Activated T-helper 1 cell treated with anti-CD3 and anti-CD28 coated beads, Interleukin-12 subunit alpha, Interleukin-12 subunit beta, Interleukin-2, Interleukin-4 antibody, amounts not matched to agents 30 ng/mL and 10 ng/mL and 1 ng/mL, durations not matched to agents 14 hours and 24 hours and 36 hours (primary cell): ENCODE measurements at regions not wholly inside any gene's neighbourhood (a gene's known extent, or its start where the extent isn't known, plus 50 kb on each side); places are given as distances from the start of the nearest gene placed in this dataset.
A peak's percentile ranks its signal among the peaks of the same experiment; 100 is the strongest.

Experiments
- DNase-seq: peaks from one replicate; pipeline ENCODE4 v3.0.0; 2021; ENCODE audit warnings: low spot score
- H3K27ac Mint-ChIP-seq: one replicate; pipeline ENCODE4 v1.8.0; 2021; ENCODE audit warnings: mild to moderate bottlenecking, mixed read lengths
- H3K27me3 Mint-ChIP-seq: one replicate; pipeline ENCODE4 v1.8.0; 2022; ENCODE audit warnings: mild to moderate bottlenecking, moderate library complexity, mixed read lengths; ENCODE audit not compliant: insufficient read depth
- H3K36me3 Mint-ChIP-seq: one replicate; pipeline ENCODE4 v1.8.0; 2021; ENCODE audit warnings: low read depth, mixed read lengths
- H3K4me1 Mint-ChIP-seq: one replicate; pipeline ENCODE4 v1.8.0; 2021; ENCODE audit warnings: low read depth, mixed read lengths
- H3K4me3 Mint-ChIP-seq: one replicate; pipeline ENCODE4 v1.8.0; 2021; ENCODE audit warnings: mild to moderate bottlenecking, moderate library complexity, mixed read lengths
- H3K9me3 Mint-ChIP-seq: one replicate; pipeline ENCODE4 v1.8.0; 2021; ENCODE audit warnings: mixed read lengths
- intact Hi-C: fragments of 100-400 bp; cut with micrococcal nuclease; formaldehyde crosslinking; loops from one replicate; pipeline ENCODE4 v1.15.1; 2024

GRCh38 chr10:4062072-4062471, 277.1 kb upstream of the KLF6 start:
- no peak overlapping the region for H3K27ac Mint-ChIP-seq
- H3K9me3 Mint-ChIP-seq: no peaks in the 10 kb centered on the region
- peaks cover 2% of the 10 kb centered on the region for H3K36me3 Mint-ChIP-seq
- intact Hi-C loops: no loop called here
- DNase-seq: no peak
- no peaks in the 10 kb centered on the region for H3K27me3 Mint-ChIP-seq
- H3K4me1 Mint-ChIP-seq: peaks cover 31% of the 10 kb centered on the region
- no peak overlapping the region for H3K4me3 Mint-ChIP-seq

- intact Hi-C loops: no loop called here
- H3K4me3 Mint-ChIP-seq: no peak overlapping the region
- DNase-seq: no peak
- H3K4me1 Mint-ChIP-seq: peaks cover 31% of the 10 kb centered on the region
- H3K27ac Mint-ChIP-seq: no peak overlapping the region
- no peaks in the 10 kb centered on the region for H3K9me3 Mint-ChIP-seq
- H3K27me3 Mint-ChIP-seq: no peaks in the 10 kb centered on the region
- peaks cover 2% of the 10 kb centered on the region for H3K36me3 Mint-ChIP-seq
Observed at GRCh38 chr10:4061441-4061951, 276.5 kb upstream of the KLF6 start.

- peak; percentile 11 for DNase-seq
Observed at GRCh38 chr10:4059471-4060138, 274.6 kb upstream of the KLF6 start.

GRCh38 chr10:4058514-4059029, 273.6 kb upstream of the KLF6 start:
- no peak overlapping the region for H3K27ac Mint-ChIP-seq
- intact Hi-C loops: no loop called here
- H3K4me3 Mint-ChIP-seq: no peak overlapping the region
- H3K27me3 Mint-ChIP-seq: no peaks in the 10 kb centered on the region
- peaks cover 31% of the 10 kb centered on the region for H3K4me1 Mint-ChIP-seq
- H3K9me3 Mint-ChIP-seq: no peaks in the 10 kb centered on the region
- no peak for DNase-seq
- peaks cover 2% of the 10 kb centered on the region for H3K36me3 Mint-ChIP-seq

More at GRCh38 chr10:4059471-4060138, 274.6 kb upstream of the KLF6 start:
- Mint-ChIP-seq H3K9me3 (no peaks in the 10 kb centered on the region), H3K27me3 (no peaks in the 10 kb centered on the region), H3K4me1 (peaks cover 31% of the 10 kb centered on the region), H3K27ac (peak overlapping the region; percentile 64), H3K4me3 (peak overlapping the region; percentile 20), H3K36me3 (peaks cover 2% of the 10 kb centered on the region)
- intact Hi-C loops: no loop called here

GRCh38 chr10:4057725-4058513, 272.9 kb upstream of the KLF6 start:
- Mint-ChIP-seq H3K36me3 (no peaks in the 10 kb centered on the region), H3K27me3 (no peaks in the 10 kb centered on the region), H3K4me3 (no peak overlapping the region), H3K9me3 (no peaks in the 10 kb centered on the region), H3K27ac (no peak overlapping the region), H3K4me1 (peaks cover 31% of the 10 kb centered on the region)
- DNase-seq: no peak
- intact Hi-C loops: no loop called here

- Mint-ChIP-seq H3K4me1 (peaks cover 29% of the 10 kb centered on the region), H3K27ac (no peak overlapping the region), H3K27me3 (no peaks in the 10 kb centered on the region), H3K36me3 (no peaks in the 10 kb centered on the region), H3K9me3 (no peaks in the 10 kb centered on the region), H3K4me3 (no peak overlapping the region)
- intact Hi-C loops: no loop called here
- no peak for DNase-seq
Observed at GRCh38 chr10:4057021-4057420, 272.0 kb upstream of the KLF6 start.

GRCh38 chr10:4054656-4055435, 269.8 kb upstream of the KLF6 start:
- H3K4me3 Mint-ChIP-seq: no peak overlapping the region
- intact Hi-C loops: no loop called here
- no peak for DNase-seq
- H3K27me3 Mint-ChIP-seq: peaks cover 2% of the 10 kb centered on the region
- no peaks in the 10 kb centered on the region for H3K9me3 Mint-ChIP-seq
- H3K36me3 Mint-ChIP-seq: no peaks in the 10 kb centered on the region
- H3K4me1 Mint-ChIP-seq: peaks cover 11% of the 10 kb centered on the region
- no peak overlapping the region for H3K27ac Mint-ChIP-seq

- Mint-ChIP-seq H3K9me3 (no peaks in the 10 kb centered on the region), H3K27ac (no peak overlapping the region), H3K4me3 (no peak overlapping the region), H3K4me1 (peaks cover 7% of the 10 kb centered on the region), H3K36me3 (no peaks in the 10 kb centered on the region), H3K27me3 (peaks cover 2% of the 10 kb centered on the region)
- no peak for DNase-seq
- intact Hi-C loops: no loop called here
Observed at GRCh38 chr10:4053940-4054339, 268.9 kb upstream of the KLF6 start.

- no peak for DNase-seq
- Mint-ChIP-seq H3K4me1 (no peaks in the 10 kb centered on the region), H3K27ac (no peak overlapping the region), H3K36me3 (no peaks in the 10 kb centered on the region), H3K9me3 (no peaks in the 10 kb centered on the region), H3K4me3 (no peak overlapping the region), H3K27me3 (peaks cover 2% of the 10 kb centered on the region)
- intact Hi-C loops: no loop called here
Observed at GRCh38 chr10:4051641-4052151, 266.7 kb upstream of the KLF6 start.

GRCh38 chr10:4051011-4051640, 266.1 kb upstream of the KLF6 start:
- Mint-ChIP-seq H3K27me3 (peaks cover 2% of the 10 kb centered on the region), H3K27ac (no peak overlapping the region), H3K36me3 (no peaks in the 10 kb centered on the region), H3K4me3 (no peak overlapping the region), H3K9me3 (no peaks in the 10 kb centered on the region), H3K4me1 (no peaks in the 10 kb centered on the region)
- intact Hi-C loops: no loop called here
- no peak for DNase-seq

- Mint-ChIP-seq H3K27ac (no peak overlapping the region), H3K4me3 (no peak overlapping the region), H3K27me3 (peaks cover 2% of the 10 kb centered on the region), H3K9me3 (no peaks in the 10 kb centered on the region), H3K36me3 (no peaks in the 10 kb centered on the region), H3K4me1 (no peaks in the 10 kb centered on the region)
- DNase-seq: no peak
- intact Hi-C loops: no loop called here
Observed at GRCh38 chr10:4050061-4050460, 265.1 kb upstream of the KLF6 start.

- no peak for DNase-seq
- no peak overlapping the region for H3K4me3 Mint-ChIP-seq
- H3K27me3 Mint-ChIP-seq: peaks cover 2% of the 10 kb centered on the region
- intact Hi-C loops: no loop called here
- H3K36me3 Mint-ChIP-seq: no peaks in the 10 kb centered on the region
- H3K9me3 Mint-ChIP-seq: no peaks in the 10 kb centered on the region
- no peaks in the 10 kb centered on the region for H3K4me1 Mint-ChIP-seq
- H3K27ac Mint-ChIP-seq: no peak overlapping the region
Observed at GRCh38 chr10:4049348-4049747, 264.3 kb upstream of the KLF6 start.
